Right lobe of liver (tissue), 6 donors: ENCODE measurements at regions not wholly inside any gene's neighbourhood (a gene's known extent, or its start where the extent isn't known, plus 50 kb on each side); places are given as distances from the start of the nearest gene placed in this dataset.

Experiments
- ATAC-seq, 4 donors: fragments of 200-7000 bp; cut with Tn5 transposase; one replicate each; pipeline ENCODE4 v1.9.1; 2020; ENCODE audit warnings: mild to moderate bottlenecking in 4 of 4, moderate library complexity in 4 of 4
- DNase-seq, 3 donors: peaks; one replicate each; pipeline ENCODE4 v3.0.0-alpha.2; 2020
- H3K27ac ChIP-seq, 3 donors: fragments of 200-600 bp; one replicate each; pipeline ENCODE4 v1.8.0; 2022
- H3K27me3 ChIP-seq, 2 donors: fragments of 200-600 bp; one replicate each; pipeline ENCODE4 v1.8.0; 2022
- H3K36me3 ChIP-seq, 4 donors: fragments of 200-600 bp; sonication (generic) in 1 of 4; one replicate each; pipeline versions ENCODE4 v1.5.1 to v1.8.0; 2017 to 2022; ENCODE audit warnings: control low read depth in 1 of 4
- H3K4me1 ChIP-seq, 4 donors: fragments of 200-600 bp; sonication (generic) in 1 of 4; one replicate each; pipeline versions ENCODE4 v1.5.1 to v1.8.0; 2017 to 2022; ENCODE audit warnings: control low read depth in 1 of 4
- H3K4me3 ChIP-seq, 3 donors: fragments of 200-600 bp; one replicate each; pipeline ENCODE4 v1.8.0; 2022
- H3K9me3 ChIP-seq, 4 donors: fragments of 200-600 bp; sonication (generic) in 1 of 4; one replicate each; pipeline versions ENCODE4 v1.5.1 to v1.8.0; 2017 to 2022; ENCODE audit warnings: control low read depth in 1 of 4
- POLR2A ChIP-seq: fragments of 450-650 bp; IDR thresholded peaks from one replicate; pipeline ENCODE4 v1.6.1; 2017; ENCODE audit warnings: antibody characterized with exemption, mild to moderate bottlenecking
- WGBS: methylation state at CpG from one replicate; pipeline ENCODE4 v1.1.6; 2018; ENCODE audit warnings: low coverage, low lambda C conversion rate; ENCODE audit not compliant: insufficient coverage; ENCODE audit errors: missing lambda C conversion rate; 5-methylcytosine and 5-hydroxymethylcytosine counted together
- intact Hi-C, 2 donors: fragments of 100-400 bp; cut with DNase I; formaldehyde crosslinking; loops; one replicate each; pipeline versions ENCODE4 v1.11.2 to v1.14.1; 2022
- TF ChIP-seq, protein P1 (sequence below), 4 donors: fragments of 200-600 bp in 3 of 4; fragments of 450-650 bp in 1 of 4; IDR thresholded peaks; one replicate each; pipeline versions ENCODE4 v1.5.1 to v1.8.0; 2016 to 2022; ENCODE audit warnings: antibody characterized with exemption in 4 of 4, mild to moderate bottlenecking in 2 of 4
- donor health status: DM: no; HTN: yes; CAD: no.
- donor health status: DM: no; HTN: no; CAD: no.
- donor health status: DM: no; HTN: no; CAD: no.
- donor health status: DM: no; HTN: yes; CAD: no.
- donor health status: DM: no; HTN: yes; CAD: no.

DNA sequence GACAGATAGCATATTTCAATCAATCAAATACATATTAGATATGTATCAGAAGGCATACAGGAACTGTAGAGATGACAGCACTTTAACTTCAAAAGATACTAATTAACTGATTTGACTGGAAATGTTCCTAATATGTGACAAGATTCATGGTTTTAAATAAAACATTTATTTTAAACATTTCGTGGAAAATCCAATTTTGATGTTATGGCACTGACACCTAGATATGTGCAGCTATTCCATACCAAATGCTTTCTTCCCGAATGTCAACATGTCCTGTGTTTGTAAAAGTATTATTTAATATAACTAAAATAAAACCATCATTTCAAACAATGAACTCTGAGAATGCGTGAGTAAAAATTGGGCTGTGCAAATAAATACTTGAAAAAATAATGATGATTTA, 1209.3 kb downstream of the NSUN3 start:
- ATAC-seq = no peak
- Histone ChIP-seq H3K4me1 (no peaks in the 10 kb centered on the region), H3K4me3 (no peak overlapping the region), H3K9me3 (no peaks in the 10 kb centered on the region), H3K27ac (no peak overlapping the region), H3K36me3 (no peaks in the 10 kb centered on the region), H3K27me3 (no peaks in the 10 kb centered on the region)
- no peak for DNase-seq
- WGBS = 52% methylated on average over 3 of the region's 3 CpGs
- intact Hi-C loops = no loop called here
- TF ChIP-seq POLR2A = no peak

DNA sequence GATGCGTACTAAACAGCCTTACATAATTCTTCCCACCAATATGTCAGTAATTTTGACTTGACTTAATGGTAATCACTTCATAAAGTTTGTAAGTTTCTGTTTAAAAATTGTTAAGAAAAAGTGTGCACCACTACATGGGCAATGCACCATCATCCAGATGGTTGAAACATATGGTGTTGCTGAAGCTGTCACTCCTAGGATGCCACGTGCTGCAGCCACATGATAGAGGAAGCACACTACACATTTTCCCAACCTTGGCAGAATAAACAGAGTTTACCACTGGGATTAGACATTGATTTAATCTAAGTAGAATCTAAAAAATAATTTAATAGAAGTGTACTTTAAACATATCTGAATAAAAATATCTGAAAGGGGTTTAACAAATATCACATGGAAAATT, 1209.9 kb downstream of the NSUN3 start:
- no peak for DNase-seq
- TF ChIP-seq, protein P1, sequence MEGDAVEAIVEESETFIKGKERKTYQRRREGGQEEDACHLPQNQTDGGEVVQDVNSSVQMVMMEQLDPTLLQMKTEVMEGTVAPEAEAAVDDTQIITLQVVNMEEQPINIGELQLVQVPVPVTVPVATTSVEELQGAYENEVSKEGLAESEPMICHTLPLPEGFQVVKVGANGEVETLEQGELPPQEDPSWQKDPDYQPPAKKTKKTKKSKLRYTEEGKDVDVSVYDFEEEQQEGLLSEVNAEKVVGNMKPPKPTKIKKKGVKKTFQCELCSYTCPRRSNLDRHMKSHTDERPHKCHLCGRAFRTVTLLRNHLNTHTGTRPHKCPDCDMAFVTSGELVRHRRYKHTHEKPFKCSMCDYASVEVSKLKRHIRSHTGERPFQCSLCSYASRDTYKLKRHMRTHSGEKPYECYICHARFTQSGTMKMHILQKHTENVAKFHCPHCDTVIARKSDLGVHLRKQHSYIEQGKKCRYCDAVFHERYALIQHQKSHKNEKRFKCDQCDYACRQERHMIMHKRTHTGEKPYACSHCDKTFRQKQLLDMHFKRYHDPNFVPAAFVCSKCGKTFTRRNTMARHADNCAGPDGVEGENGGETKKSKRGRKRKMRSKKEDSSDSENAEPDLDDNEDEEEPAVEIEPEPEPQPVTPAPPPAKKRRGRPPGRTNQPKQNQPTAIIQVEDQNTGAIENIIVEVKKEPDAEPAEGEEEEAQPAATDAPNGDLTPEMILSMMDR (IDR thresholded peaks at IDR 0.05) = no peak
- no peak for TF ChIP-seq POLR2A

DNA sequence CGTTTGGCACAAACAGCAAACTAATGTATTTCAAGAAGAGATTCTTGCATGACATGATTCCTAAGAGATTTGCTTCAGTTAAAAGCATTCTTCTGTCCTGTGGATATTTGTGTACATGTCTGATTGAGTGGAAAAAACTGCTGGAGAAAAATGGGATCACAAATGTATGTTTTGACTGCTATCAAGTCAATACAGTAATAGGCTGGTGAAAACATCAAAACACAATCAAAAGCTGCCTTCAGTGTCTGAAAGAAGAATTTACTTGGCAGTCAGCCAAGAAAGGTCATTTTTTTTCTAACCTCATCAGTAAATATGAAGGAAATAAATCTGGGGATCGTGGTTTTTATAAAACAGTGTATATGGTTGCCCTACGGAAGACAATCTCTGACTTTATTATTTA, 1214.8 kb downstream of the NSUN3 start:
- no peaks in the 10 kb centered on the region for H3K27me3 ChIP-seq
- no peak for TF ChIP-seq POLR2A
- TF ChIP-seq, protein P1 (IDR thresholded peaks at IDR 0.05) = no peak
- ATAC-seq = no peak
- no peaks in the 10 kb centered on the region for H3K36me3 ChIP-seq
- no peak overlapping the region for H3K4me3 ChIP-seq
- DNase-seq = no peak
- no peaks in the 10 kb centered on the region for H3K4me1 ChIP-seq
- WGBS = 23% methylated on average over 3 of the region's 3 CpGs
- no peak overlapping the region for H3K27ac ChIP-seq
- no peaks in the 10 kb centered on the region for H3K9me3 ChIP-seq
- intact Hi-C loops = no loop called here

More for the DNA sequence above, 1209.9 kb downstream of the NSUN3 start:
- no peak for ATAC-seq
- Histone ChIP-seq H3K27me3 (no peaks in the 10 kb centered on the region), H3K4me1 (no peaks in the 10 kb centered on the region), H3K27ac (no peak overlapping the region), H3K36me3 (no peaks in the 10 kb centered on the region), H3K4me3 (no peak overlapping the region), H3K9me3 (no peaks in the 10 kb centered on the region)
- intact Hi-C loops = no loop called here
- 60% methylated on average over 2 of the region's 2 CpGs for WGBS

DNA sequence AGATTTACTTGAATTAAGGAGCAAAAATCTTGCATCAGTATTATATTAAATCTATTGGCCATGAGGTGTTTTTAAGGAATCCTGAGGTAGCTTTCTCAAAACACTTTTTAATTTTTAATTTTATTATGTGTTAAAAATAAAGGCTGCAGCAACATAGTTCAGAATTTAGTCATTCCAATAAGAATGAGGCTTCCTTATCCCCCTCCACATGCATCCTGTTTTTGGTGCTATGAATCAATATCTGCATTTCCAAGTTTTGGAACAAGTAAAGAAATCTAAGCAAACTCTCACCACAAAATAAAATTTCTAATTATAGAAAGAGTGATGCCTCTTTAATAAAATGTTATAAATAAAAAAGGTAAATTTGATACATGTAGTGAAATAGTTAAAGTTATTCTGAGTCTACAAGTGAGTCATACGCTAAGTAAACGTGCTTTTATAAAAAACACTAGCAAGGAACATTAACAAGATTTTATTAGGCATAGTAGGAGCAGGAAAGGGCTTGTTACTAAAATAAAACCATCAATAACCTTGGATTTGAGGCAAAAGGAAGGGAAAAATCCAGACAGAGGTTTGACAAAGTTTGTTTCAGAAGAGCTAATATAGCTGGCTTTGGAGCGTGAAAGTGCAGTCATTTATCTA, 1218.0 kb downstream of the NSUN3 start:
- whole genome bisulfite sequencing = 46% methylated on average over 3 of the region's 3 CpGs
- no peak overlapping the region for H3K27ac ChIP-seq
- intact Hi-C loops = no loop called here
- TF ChIP-seq, protein P1 (IDR thresholded peaks at IDR 0.05) = no peak
- no peak for TF ChIP-seq POLR2A
- no peak for ATAC-seq
- DNase-seq = no peak
- no peaks in the 10 kb centered on the region for H3K27me3 ChIP-seq
- no peaks in the 10 kb centered on the region for H3K36me3 ChIP-seq
- H3K4me1 ChIP-seq = no peaks in the 10 kb centered on the region
- H3K9me3 ChIP-seq = no peaks in the 10 kb centered on the region
- no peak overlapping the region for H3K4me3 ChIP-seq

DNA sequence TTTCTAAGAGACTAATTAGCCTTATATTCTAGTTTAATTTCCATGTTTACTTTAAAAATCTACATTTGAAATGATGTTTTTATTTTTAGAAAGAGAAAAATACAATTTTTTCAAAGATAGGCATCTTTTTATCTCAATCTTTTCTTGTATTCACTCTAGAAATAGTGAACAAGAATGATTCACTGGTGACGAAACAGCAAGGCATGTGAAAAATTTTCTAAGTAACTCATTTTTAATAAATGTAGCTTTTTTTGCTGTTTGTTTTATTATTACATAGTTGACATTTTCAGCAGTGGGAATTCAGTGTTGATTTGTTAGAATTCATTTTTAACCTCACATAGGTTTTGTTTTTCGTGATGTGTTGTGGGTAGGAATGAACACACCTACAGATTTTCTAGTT, 1226.4 kb downstream of the NSUN3 start:
- ATAC-seq (no peak), DNase-seq (no peak)
- Histone ChIP-seq H3K36me3 (no peaks in the 10 kb centered on the region), H3K4me3 (no peak overlapping the region), H3K27ac (no peak overlapping the region), H3K4me1 (no peaks in the 10 kb centered on the region), H3K9me3 (no peaks in the 10 kb centered on the region), H3K27me3 (no peaks in the 10 kb centered on the region)
- 71% methylated on average over 2 of the region's 2 CpGs for WGBS
- TF ChIP-seq, protein P1 (IDR thresholded peaks at IDR 0.05) = no peak
- TF ChIP-seq POLR2A = no peak
- intact Hi-C loops = no loop called here
